ENCODE measurements at regions not wholly inside any gene's neighbourhood (a gene's known extent, or its start where the extent isn't known, plus 50 kb on each side); places are given as distances from the start of the nearest gene placed in this dataset.

- no peak overlapping the region for H2AK5ac ChIP-seq (ENCODE audit: low read depth, low read length)
- no peak overlapping the region for H2BK20ac ChIP-seq (ENCODE audit: low read depth, low read length)
- no peak overlapping the region for H3K4me2 ChIP-seq (ENCODE audit: low read depth, low read length)
- no peak overlapping the region for H3K9ac ChIP-seq (ENCODE audit: low read depth, low read length)
- intact Hi-C loops (cut with micrococcal nuclease), result no loop called here
- H3K56ac ChIP-seq (ENCODE audit: extremely low read depth, insufficient read depth, low read length), result no peak overlapping the region
- no peak overlapping the region for H4K5ac ChIP-seq (ENCODE audit: low read depth, low read length)
- no peak overlapping the region for H2BK5ac ChIP-seq (ENCODE audit: low read depth, low read length, poor library complexity, severe bottlenecking)
- CTCF ChIA-PET, result no interaction called here
- in situ Hi-C loops (cut with MboI; ENCODE audit: low sequenced_read_pairs), result no loop called here
- H3K9me3 ChIP-seq (ENCODE audit: control insufficient read depth, insufficient read depth, low read length), result no peaks in the 10 kb centered on the region
- no peak for ATAC-seq (ENCODE audit: low read depth)
- no peak overlapping the region for H3K27ac ChIP-seq (ENCODE audit: insufficient read depth, low read length)
- H3K18ac ChIP-seq (ENCODE audit: low read depth, low read length), result no peak overlapping the region
- H2AFZ ChIP-seq (replicated peaks; ENCODE audit: low read length, poor library complexity), result no peak overlapping the region
- no peak overlapping the region for H3K4ac ChIP-seq (ENCODE audit: low read depth, low read length)
- BruUV-seq (replicated peaks), result no TSS peak
- H4K91ac ChIP-seq (ENCODE audit: insufficient read depth, low read depth, low read length), result no peak overlapping the region
- H2AK9ac ChIP-seq (replicated peaks; ENCODE audit: low read depth, low read length, poor library complexity), result no peak overlapping the region
- no peaks in the 10 kb centered on the region for H3K79me1 ChIP-seq (ENCODE audit: low read depth in 1 of 2, low read length in 2 of 2)
- POLR2A ChIA-PET (ENCODE audit: unreplicated experiment), result no interaction called here
- WGBS, 2 experiments (ENCODE audit: extremely low coverage in 2 of 2, insufficient read length in 1 of 2), result 100% methylated on average over 1 of the region's 2 CpGs; no CpG with 5 or more reads in 1 of the 2 experiments
- no peaks in the 10 kb centered on the region for H4K20me1 ChIP-seq (ENCODE audit: insufficient read depth, low read length)
- no peaks in the 10 kb centered on the region for H3K9me1 ChIP-seq (ENCODE audit: insufficient read depth, low read length)
- no peak overlapping the region for H3K23ac ChIP-seq (ENCODE audit: low read depth, low read length)
- dilution Hi-C loops (cut with HindIII; ENCODE audit: low sequenced_read_pairs, unreplicated experiment), result no loop called here
- H3K4me1 ChIP-seq (ENCODE audit: control insufficient read depth, insufficient read depth, low read length), result no peaks in the 10 kb centered on the region
- no peak for DNase-seq
- H3K27me3 ChIP-seq (ENCODE audit: control insufficient read depth, insufficient read depth, low read length), result no peaks in the 10 kb centered on the region
- no peak overlapping the region for H2BK15ac ChIP-seq (ENCODE audit: low read depth, low read length)
- H3K14ac ChIP-seq (replicated peaks; ENCODE audit: low read depth, low read length), result no peak overlapping the region
- TF ChIP-seq MAZ (IDR thresholded peaks at IDR 0.05; ENCODE audit: borderline replicate concordance, low read depth, low read length) (no peak), RFX5 (IDR thresholded peaks at IDR 0.05; ENCODE audit: low read depth, low read length) (no peak), RAD21 (IDR thresholded peaks at IDR 0.05; ENCODE audit: low read length) (no peak), CEBPB (IDR thresholded peaks at IDR 0.05; ENCODE audit: low read depth, low read length) (no peak), MAFK (IDR thresholded peaks at IDR 0.05; ENCODE audit: low read depth, low read length) (no peak), POLR2A (IDR thresholded peaks at IDR 0.05; ENCODE audit: low read depth, low read length) (no peak), FOS (IDR thresholded peaks at IDR 0.05; ENCODE audit: low read depth, low read length) (no peak), SMC3 (IDR thresholded peaks at IDR 0.05; ENCODE audit: low read depth, low read length) (no peak), MXI1 (IDR thresholded peaks at IDR 0.05; ENCODE audit: borderline replicate concordance, low read depth, low read length) (no peak), CHD1 (IDR thresholded peaks at IDR 0.05; ENCODE audit: low read depth, low read length) (no peak), NFE2L2 (IDR thresholded peaks at IDR 0.05; ENCODE audit: low read depth, low read length) (no peak), BHLHE40 (IDR thresholded peaks at IDR 0.05; ENCODE audit: low read depth, low read length) (no peak)
- TF ChIP-seq, protein P1, sequence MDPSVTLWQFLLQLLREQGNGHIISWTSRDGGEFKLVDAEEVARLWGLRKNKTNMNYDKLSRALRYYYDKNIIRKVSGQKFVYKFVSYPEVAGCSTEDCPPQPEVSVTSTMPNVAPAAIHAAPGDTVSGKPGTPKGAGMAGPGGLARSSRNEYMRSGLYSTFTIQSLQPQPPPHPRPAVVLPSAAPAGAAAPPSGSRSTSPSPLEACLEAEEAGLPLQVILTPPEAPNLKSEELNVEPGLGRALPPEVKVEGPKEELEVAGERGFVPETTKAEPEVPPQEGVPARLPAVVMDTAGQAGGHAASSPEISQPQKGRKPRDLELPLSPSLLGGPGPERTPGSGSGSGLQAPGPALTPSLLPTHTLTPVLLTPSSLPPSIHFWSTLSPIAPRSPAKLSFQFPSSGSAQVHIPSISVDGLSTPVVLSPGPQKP (IDR thresholded peaks at IDR 0.05; ENCODE audit: borderline replicate concordance, low read depth, low read length), result no peak
- no peak overlapping the region for H4K8ac ChIP-seq (ENCODE audit: low read depth in 2 of 2, low read length in 2 of 2)
- H3K36me3 ChIP-seq (ENCODE audit: control insufficient read depth, insufficient read depth, low read length), result no peaks in the 10 kb centered on the region
- no peak overlapping the region for H2BK120ac ChIP-seq (ENCODE audit: low read depth, low read length)
- no peak overlapping the region for H3K4me3 ChIP-seq (ENCODE audit: insufficient read depth, low read depth, low read length)
Measured at GRCh38 chr1:147062956-147063355, 109.3 kb downstream of the PRKAB2 start.

Data from IMR-90 (cell line).